Smooth muscle cell (in vitro differentiated cells): ENCODE measurements at regions not wholly inside any gene's neighbourhood (a gene's known extent, or its start where the extent isn't known, plus 50 kb on each side); places are given as distances from the start of the nearest gene placed in this dataset.
A peak's percentile ranks its signal among the peaks of the same experiment; 100 is the strongest.

ENCODE experiments used
- DNase-seq: peaks from one replicate; lab custom pipeline; 2025; ENCODE audit not compliant: unreplicated experiment; lab: John Stamatoyannopoulos, UW
- H2AFZ ChIP-seq: fragments of 200-600 bp; sonication (generic); 2 replicates; pipeline ENCODE4 v1.6.0; 2016; ENCODE audit warnings: antibody characterized with exemption, low read depth, mild to moderate bottlenecking
- H3F3A ChIP-seq: fragments of 200-600 bp; sonication (generic); 2 replicates; pipeline ENCODE4 v1.6.0; 2017; ENCODE audit warnings: antibody characterized with exemption, low read depth
- H3K27ac ChIP-seq: fragments of 200-600 bp; sonication (generic); 2 replicates; pipeline ENCODE4 v1.5.1; 2016; ENCODE audit warnings: low read depth, mild to moderate bottlenecking
- H3K27me3 ChIP-seq: fragments of 200-600 bp; sonication (generic); 2 replicates; pipeline ENCODE4 v1.6.1; 2016; ENCODE audit warnings: low read depth, mild to moderate bottlenecking
- H3K36me3 ChIP-seq: fragments of 200-600 bp; sonication (generic); 2 replicates; pipeline ENCODE4 v1.5.1; 2016; ENCODE audit warnings: low read depth
- H3K4me1 ChIP-seq: fragments of 200-600 bp; sonication (generic); 2 replicates; pipeline ENCODE4 v1.5.1; 2016; ENCODE audit warnings: low read depth
- H3K4me2 ChIP-seq: fragments of 200-600 bp; sonication (generic); 2 replicates; pipeline ENCODE4 v1.6.0; 2016; ENCODE audit warnings: mild to moderate bottlenecking
- H3K4me3 ChIP-seq: fragments of 200-600 bp; sonication (generic); 2 replicates; pipeline ENCODE4 v1.5.1; 2016; ENCODE audit warnings: mild to moderate bottlenecking
- H3K79me2 ChIP-seq: fragments of 200-600 bp; sonication (generic); 2 replicates; pipeline ENCODE4 v1.6.0; 2016; ENCODE audit warnings: low read depth, mild to moderate bottlenecking
- H3K9ac ChIP-seq: fragments of 200-600 bp; sonication (generic); 2 replicates; pipeline ENCODE4 v1.6.0; 2016; ENCODE audit warnings: low read depth
- H3K9me3 ChIP-seq: fragments of 200-600 bp; sonication (generic); replicated peaks from 2 replicates; pipeline ENCODE4 v1.5.1; 2016; ENCODE audit warnings: low read depth
- H4K20me1 ChIP-seq: fragments of 200-600 bp; sonication (generic); 2 replicates; pipeline ENCODE4 v1.6.0; 2016; ENCODE audit warnings: low read depth
- CTCF ChIP-seq: fragments of 200-600 bp; sonication (generic); IDR thresholded peaks from 2 replicates; pipeline ENCODE4 v1.5.1; 2017; ENCODE audit warnings: borderline replicate concordance, mild to moderate bottlenecking, antibody characterized with exemption; ENCODE audit not compliant: insufficient read depth, poor library complexity, severe bottlenecking
- WGBS: methylation state at CpG from one replicate; pipeline ENCODE4 v1.1.7; 2016; ENCODE audit warnings: low lambda C conversion rate; 5-methylcytosine and 5-hydroxymethylcytosine counted together

- Histone ChIP-seq H3K9ac (no peak overlapping the region), H3K4me3 (no peak overlapping the region), H3K4me1 (peaks cover 26% of the 10 kb centered on the region), H3K79me2 (no peaks in the 10 kb centered on the region), H3K36me3 (no peaks in the 10 kb centered on the region), H4K20me1 (no peaks in the 10 kb centered on the region), H3F3A (peaks cover 6% of the 10 kb centered on the region), H3K9me3 (no peaks in the 10 kb centered on the region), H3K27me3 (no peaks in the 10 kb centered on the region), H3K4me2 (peak overlapping the region; percentile 0), H3K27ac (no peak overlapping the region), H2AFZ (no peak overlapping the region)
- TF ChIP-seq CTCF, result no peak
- 86% methylated on average over 2 of the region's 2 CpGs for WGBS
- DNase-seq, result no peak
Observed at GRCh38 chr2:182595650-182596049, 120.4 kb upstream of the DNAJC10 start.

- Histone ChIP-seq H4K20me1 (no peaks in the 10 kb centered on the region), H3K27ac (no peak overlapping the region), H3K79me2 (no peaks in the 10 kb centered on the region), H3K4me2 (peak overlapping the region; percentile 47), H3K9ac (no peak overlapping the region), H3K4me1 (peaks cover 26% of the 10 kb centered on the region), H2AFZ (no peak overlapping the region), H3K27me3 (no peaks in the 10 kb centered on the region), H3K4me3 (no peak overlapping the region), H3K9me3 (no peaks in the 10 kb centered on the region), H3F3A (peaks cover 6% of the 10 kb centered on the region), H3K36me3 (no peaks in the 10 kb centered on the region)
- no peak for DNase-seq
- 49% methylated on average over 7 of the region's 7 CpGs for WGBS
- TF ChIP-seq CTCF, result no peak
Observed at GRCh38 chr2:182597570-182598295, 118.3 kb upstream of the DNAJC10 start.

GRCh38 chr2:182598626-182599025 lies 117.4 kb upstream of the DNAJC10 start:
- Histone ChIP-seq H4K20me1 (no peaks in the 10 kb centered on the region), H2AFZ (no peak overlapping the region), H3K9ac (no peak overlapping the region), H3K4me3 (no peak overlapping the region), H3K9me3 (no peaks in the 10 kb centered on the region), H3K79me2 (no peaks in the 10 kb centered on the region), H3K36me3 (no peaks in the 10 kb centered on the region), H3K27me3 (no peaks in the 10 kb centered on the region), H3K27ac (no peak overlapping the region), H3K4me2 (peak overlapping the region; percentile 74), H3F3A (peaks cover 5% of the 10 kb centered on the region), H3K4me1 (peaks cover 19% of the 10 kb centered on the region)
- WGBS, result 15% methylated on average over 5 of the region's 5 CpGs
- no peak for TF ChIP-seq CTCF
- DNase-seq, result no peak

GRCh38 chr2:182605166-182605565 lies 110.9 kb upstream of the DNAJC10 start:
- Histone ChIP-seq H3K27me3 (no peaks in the 10 kb centered on the region), H3K36me3 (no peaks in the 10 kb centered on the region), H4K20me1 (no peaks in the 10 kb centered on the region), H3F3A (no peaks in the 10 kb centered on the region), H3K9me3 (no peaks in the 10 kb centered on the region), H3K27ac (no peak overlapping the region), H3K9ac (no peak overlapping the region), H2AFZ (no peak overlapping the region), H3K4me2 (no peak overlapping the region), H3K4me1 (no peaks in the 10 kb centered on the region), H3K79me2 (no peaks in the 10 kb centered on the region), H3K4me3 (no peak overlapping the region)
- no peak for DNase-seq
- 96% methylated on average over 4 of the region's 4 CpGs for WGBS
- no peak for TF ChIP-seq CTCF
